ENCODE measurements at regions not wholly inside any gene's neighbourhood (a gene's known extent, or its start where the extent isn't known, plus 50 kb on each side); places are given as distances from the start of the nearest gene placed in this dataset.

- no peak overlapping the region for H3K14ac ChIP-seq (ENCODE audit: insufficient read depth, low read length)
- no peak overlapping the region for H2BK15ac ChIP-seq (ENCODE audit: low read depth, low read length)
- no peak overlapping the region for H3K27ac ChIP-seq (ENCODE audit: insufficient read length, low read depth, low read length)
- H3K4me1 Mint-ChIP-seq = no peaks in the 10 kb centered on the region
- no peaks in the 10 kb centered on the region for H3K9me3 Mint-ChIP-seq
- no peak overlapping the region for H3K18ac ChIP-seq (ENCODE audit: insufficient read length, low read depth, low read length)
- no peaks in the 10 kb centered on the region for H3K4me1 ChIP-seq (ENCODE audit: insufficient read depth, low read length)
- H3K4me3 Mint-ChIP-seq = no peak overlapping the region
- H3K23me2 ChIP-seq (ENCODE audit: insufficient read length, low read depth, low read length, poor library complexity, severe bottlenecking) = no peaks in the 10 kb centered on the region
- no CpG with 5 or more reads among the region's 1 CpG for WGBS (ENCODE audit: extremely low coverage, insufficient read length, low lambda C conversion rate)
- no peak overlapping the region for H3K27ac Mint-ChIP-seq
- no peaks in the 10 kb centered on the region for H3K27me3 ChIP-seq (ENCODE audit: insufficient read depth, low read length)
- H3K4me2 ChIP-seq (ENCODE audit: insufficient read depth, insufficient read length, low read length) = no peak overlapping the region
- no peaks in the 10 kb centered on the region for H3K79me1 ChIP-seq (ENCODE audit: insufficient read depth, low read depth, low read length, poor library complexity, severe bottlenecking)
- H3K23ac ChIP-seq (ENCODE audit: insufficient read length, low read depth, low read length) = no peak overlapping the region
- H4K91ac ChIP-seq (ENCODE audit: insufficient read length, low read depth, low read length) = no peak overlapping the region
- H2BK120ac ChIP-seq (ENCODE audit: low read depth, low read length, poor library complexity, severe bottlenecking) = no peak overlapping the region
- H2AK5ac ChIP-seq (ENCODE audit: insufficient read length, low read length) = no peak overlapping the region
- no peaks in the 10 kb centered on the region for H3K79me2 ChIP-seq (ENCODE audit: insufficient read depth, low read length)
- no peaks in the 10 kb centered on the region for H4K20me1 ChIP-seq (ENCODE audit: control insufficient read depth, insufficient read depth, insufficient read length)
- no peak overlapping the region for H3K4ac ChIP-seq (ENCODE audit: low read depth, low read length)
- H2AFZ ChIP-seq (ENCODE audit: low read length) = no peak overlapping the region
- no peaks in the 10 kb centered on the region for H3K36me3 Mint-ChIP-seq (ENCODE audit: insufficient read depth in 1 of 3, low read depth in 3 of 3)
- no peak overlapping the region for H2BK20ac ChIP-seq (ENCODE audit: low read depth, low read length, poor library complexity, severe bottlenecking)
- no peak overlapping the region for H3K9ac ChIP-seq (ENCODE audit: extremely low read depth, insufficient read length, low read length)
- TF ChIP-seq CTCF (conservative IDR thresholded peaks at IDR 0.05) = no peak
- DNase-seq = no peak
- H3K56ac ChIP-seq (ENCODE audit: insufficient read length, low read depth, low read length) = no peak overlapping the region
- H4K5ac ChIP-seq (ENCODE audit: insufficient read length, low read depth, low read length) = no peak overlapping the region
- no peaks in the 10 kb centered on the region for H3K9me3 ChIP-seq (ENCODE audit: control insufficient read depth, low read depth, low read length)
- no peak overlapping the region for H3T11ph ChIP-seq (ENCODE audit: low read length)
- no peak overlapping the region for H2BK5ac ChIP-seq (ENCODE audit: insufficient read length, low read length)
- peaks cover 3% of the 10 kb centered on the region for H3K27me3 Mint-ChIP-seq (ENCODE audit: low read depth)
- no peak overlapping the region for H4K8ac ChIP-seq (replicated peaks; ENCODE audit: insufficient read length, low read depth, low read length)
- no peak overlapping the region for H2BK12ac ChIP-seq (ENCODE audit: insufficient read length, low read depth, low read length)
Measured at GRCh38 chr2:18501729-18502128, 58.7 kb downstream of the RDH14 start.
